HL-60 (cell line): ENCODE measurements at regions not wholly inside any gene's neighbourhood (a gene's known extent, or its start where the extent isn't known, plus 50 kb on each side); places are given as distances from the start of the nearest gene placed in this dataset.

Experiments
- POLR2AphosphoS5 ChIP-seq: IDR thresholded peaks from 2 replicates; pipeline ENCODE4 v1.6.1; 2012; ENCODE audit warnings: low read depth
- TF ChIP-seq, protein P1 (sequence below): IDR thresholded peaks from one replicate; pipeline ENCODE4 v1.5.1; 2011; ENCODE audit warnings: low read length, control low read depth, inconsistent platforms; ENCODE audit not compliant: insufficient read depth

GRCh38 chr5:14948383-14948782 is 76.8 kb upstream of the ANKH start:
- TF ChIP-seq, protein P1, sequence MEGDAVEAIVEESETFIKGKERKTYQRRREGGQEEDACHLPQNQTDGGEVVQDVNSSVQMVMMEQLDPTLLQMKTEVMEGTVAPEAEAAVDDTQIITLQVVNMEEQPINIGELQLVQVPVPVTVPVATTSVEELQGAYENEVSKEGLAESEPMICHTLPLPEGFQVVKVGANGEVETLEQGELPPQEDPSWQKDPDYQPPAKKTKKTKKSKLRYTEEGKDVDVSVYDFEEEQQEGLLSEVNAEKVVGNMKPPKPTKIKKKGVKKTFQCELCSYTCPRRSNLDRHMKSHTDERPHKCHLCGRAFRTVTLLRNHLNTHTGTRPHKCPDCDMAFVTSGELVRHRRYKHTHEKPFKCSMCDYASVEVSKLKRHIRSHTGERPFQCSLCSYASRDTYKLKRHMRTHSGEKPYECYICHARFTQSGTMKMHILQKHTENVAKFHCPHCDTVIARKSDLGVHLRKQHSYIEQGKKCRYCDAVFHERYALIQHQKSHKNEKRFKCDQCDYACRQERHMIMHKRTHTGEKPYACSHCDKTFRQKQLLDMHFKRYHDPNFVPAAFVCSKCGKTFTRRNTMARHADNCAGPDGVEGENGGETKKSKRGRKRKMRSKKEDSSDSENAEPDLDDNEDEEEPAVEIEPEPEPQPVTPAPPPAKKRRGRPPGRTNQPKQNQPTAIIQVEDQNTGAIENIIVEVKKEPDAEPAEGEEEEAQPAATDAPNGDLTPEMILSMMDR: no peak
- TF ChIP-seq POLR2AphosphoS5: no peak
